ENCODE measurements at regions not wholly inside any gene's neighbourhood (a gene's known extent, or its start where the extent isn't known, plus 50 kb on each side); places are given as distances from the start of the nearest gene placed in this dataset.

GRCh38 chr21:27548486-27548885 lies 581.6 kb upstream of the ADAMTS5 start:
- TF ChIP-seq EZH2 (IDR thresholded peaks at IDR 0.05; ENCODE audit: borderline replicate concordance, low read length), result no peak
- TF ChIP-seq, protein P1, sequence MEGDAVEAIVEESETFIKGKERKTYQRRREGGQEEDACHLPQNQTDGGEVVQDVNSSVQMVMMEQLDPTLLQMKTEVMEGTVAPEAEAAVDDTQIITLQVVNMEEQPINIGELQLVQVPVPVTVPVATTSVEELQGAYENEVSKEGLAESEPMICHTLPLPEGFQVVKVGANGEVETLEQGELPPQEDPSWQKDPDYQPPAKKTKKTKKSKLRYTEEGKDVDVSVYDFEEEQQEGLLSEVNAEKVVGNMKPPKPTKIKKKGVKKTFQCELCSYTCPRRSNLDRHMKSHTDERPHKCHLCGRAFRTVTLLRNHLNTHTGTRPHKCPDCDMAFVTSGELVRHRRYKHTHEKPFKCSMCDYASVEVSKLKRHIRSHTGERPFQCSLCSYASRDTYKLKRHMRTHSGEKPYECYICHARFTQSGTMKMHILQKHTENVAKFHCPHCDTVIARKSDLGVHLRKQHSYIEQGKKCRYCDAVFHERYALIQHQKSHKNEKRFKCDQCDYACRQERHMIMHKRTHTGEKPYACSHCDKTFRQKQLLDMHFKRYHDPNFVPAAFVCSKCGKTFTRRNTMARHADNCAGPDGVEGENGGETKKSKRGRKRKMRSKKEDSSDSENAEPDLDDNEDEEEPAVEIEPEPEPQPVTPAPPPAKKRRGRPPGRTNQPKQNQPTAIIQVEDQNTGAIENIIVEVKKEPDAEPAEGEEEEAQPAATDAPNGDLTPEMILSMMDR (conservative IDR thresholded peaks at IDR 0.05 in 1 of 2, IDR thresholded peaks at IDR 0.05 in 1 of 2; ENCODE audit: extremely low read depth in 1 of 2, insufficient read depth in 1 of 2, low read depth in 1 of 2, low read length in 2 of 2), result no peak
